ENCODE measurements at regions not wholly inside any gene's neighbourhood (a gene's known extent, or its start where the extent isn't known, plus 50 kb on each side); places are given as distances from the start of the nearest gene placed in this dataset.

- H3K36me3 ChIP-seq (ENCODE audit: control insufficient read depth, low read length): no peaks in the 10 kb centered on the region
- H3F3A ChIP-seq (ENCODE audit: control insufficient read depth, insufficient read depth): no peaks in the 10 kb centered on the region
- no peaks in the 10 kb centered on the region for H4K20me1 ChIP-seq (ENCODE audit: control insufficient read depth, insufficient read depth, low read depth, low read length)
- no peak overlapping the region for H3K4me3 ChIP-seq (ENCODE audit: low read length)
- no peak for TF ChIP-seq CTCF (IDR thresholded peaks at IDR 0.05; ENCODE audit: low read depth, low read length, poor library complexity, severe bottlenecking)
- no peak for TF ChIP-seq EZH2phosphoT487 (IDR thresholded peaks at IDR 0.05; ENCODE audit: borderline replicate concordance, low read length)
- no peaks in the 10 kb centered on the region for H3K9me3 ChIP-seq (ENCODE audit: control insufficient read depth, insufficient read depth, low read length)
- H3K4me1 ChIP-seq (ENCODE audit: control insufficient read depth, low read length): peaks cover 14% of the 10 kb centered on the region
- H3K79me2 ChIP-seq (ENCODE audit: control insufficient read depth, low read length): no peaks in the 10 kb centered on the region
- H3K27me3 ChIP-seq (ENCODE audit: control insufficient read depth, low read length): no peaks in the 10 kb centered on the region
- H3K9me2 ChIP-seq (replicated peaks; ENCODE audit: control insufficient read depth, low read length): no peaks in the 10 kb centered on the region
- H3K4me2 ChIP-seq (ENCODE audit: low read length): no peak overlapping the region
- no peak overlapping the region for H3K27ac ChIP-seq (ENCODE audit: low read depth, low read length)
These were observed 159.4 kb upstream of the PITX1 start for GRCh38 chr5:135193213-135194125.

GRCh38 chr5:135192351-135192750, 158.3 kb upstream of the PITX1 start:
- Histone ChIP-seq H3K36me3 (ENCODE audit: control insufficient read depth, low read length) (no peaks in the 10 kb centered on the region), H3K9me3 (ENCODE audit: control insufficient read depth, insufficient read depth, low read length) (no peaks in the 10 kb centered on the region), H3K27ac (ENCODE audit: low read depth, low read length) (no peak overlapping the region), H3K27me3 (ENCODE audit: control insufficient read depth, low read length) (no peaks in the 10 kb centered on the region), H4K20me1 (ENCODE audit: control insufficient read depth, insufficient read depth, low read depth, low read length) (no peaks in the 10 kb centered on the region), H3F3A (ENCODE audit: control insufficient read depth, insufficient read depth) (no peaks in the 10 kb centered on the region), H3K79me2 (ENCODE audit: control insufficient read depth, low read length) (no peaks in the 10 kb centered on the region), H3K4me2 (ENCODE audit: low read length) (no peak overlapping the region), H3K4me1 (ENCODE audit: control insufficient read depth, low read length) (peaks cover 14% of the 10 kb centered on the region), H3K9me2 (replicated peaks; ENCODE audit: control insufficient read depth, low read length) (no peaks in the 10 kb centered on the region), H3K4me3 (ENCODE audit: low read length) (no peak overlapping the region)
- TF ChIP-seq EZH2phosphoT487 (IDR thresholded peaks at IDR 0.05; ENCODE audit: borderline replicate concordance, low read length) (no peak), CTCF (IDR thresholded peaks at IDR 0.05; ENCODE audit: low read depth, low read length, poor library complexity, severe bottlenecking) (no peak)

- Histone ChIP-seq H3K27me3 (ENCODE audit: control insufficient read depth, low read length) (no peaks in the 10 kb centered on the region), H3K4me3 (ENCODE audit: low read length) (peak overlapping the region; percentile 64), H3F3A (ENCODE audit: control insufficient read depth, insufficient read depth) (no peaks in the 10 kb centered on the region), H3K4me2 (ENCODE audit: low read length) (peak overlapping the region; percentile 83), H3K36me3 (ENCODE audit: control insufficient read depth, low read length) (no peaks in the 10 kb centered on the region), H3K4me1 (ENCODE audit: control insufficient read depth, low read length) (peaks cover 9% of the 10 kb centered on the region), H3K79me2 (ENCODE audit: control insufficient read depth, low read length) (no peaks in the 10 kb centered on the region), H3K9me3 (ENCODE audit: control insufficient read depth, insufficient read depth, low read length) (no peaks in the 10 kb centered on the region), H3K27ac (ENCODE audit: low read depth, low read length) (no peak overlapping the region), H3K9me2 (replicated peaks; ENCODE audit: control insufficient read depth, low read length) (no peaks in the 10 kb centered on the region), H4K20me1 (ENCODE audit: control insufficient read depth, insufficient read depth, low read depth, low read length) (no peaks in the 10 kb centered on the region)
- peak; percentile 89 for TF ChIP-seq CTCF (IDR thresholded peaks at IDR 0.05; ENCODE audit: low read depth, low read length, poor library complexity, severe bottlenecking)
- no peak for TF ChIP-seq EZH2phosphoT487 (IDR thresholded peaks at IDR 0.05; ENCODE audit: borderline replicate concordance, low read length)
These were observed 157.2 kb upstream of the PITX1 start for GRCh38 chr5:135191084-135191826.
